Subcutaneous abdominal adipose tissue (tissue), 5 donors: ENCODE measurements at regions not wholly inside any gene's neighbourhood (a gene's known extent, or its start where the extent isn't known, plus 50 kb on each side); places are given as distances from the start of the nearest gene placed in this dataset.

ENCODE experiments used
- H3K27ac ChIP-seq: one replicate; pipeline ENCODE4 v1.7.0; 2013; ENCODE audit warnings: low read depth, mild to moderate bottlenecking, inconsistent platforms, low read length, moderate library complexity
- H3K27me3 ChIP-seq, 5 donors: one replicate each; pipeline ENCODE4 v1.7.0; 2013; ENCODE audit warnings: low read length in 5 of 5, inconsistent platforms in 1 of 5; ENCODE audit not compliant: control insufficient read depth in 5 of 5, insufficient read depth in 4 of 5
- H3K36me3 ChIP-seq, 5 donors: one replicate each; pipeline ENCODE4 v1.7.0; 2013; ENCODE audit warnings: low read length in 5 of 5; ENCODE audit not compliant: control insufficient read depth in 5 of 5, insufficient read depth in 5 of 5
- H3K4me1 ChIP-seq, 5 donors: one replicate each; pipeline ENCODE4 v1.7.0; 2013; ENCODE audit warnings: low read length in 5 of 5, mild to moderate bottlenecking in 3 of 5, moderate library complexity in 1 of 5; ENCODE audit not compliant: control insufficient read depth in 5 of 5, insufficient read depth in 5 of 5
- H3K4me3 ChIP-seq, 5 donors: one replicate each; pipeline ENCODE4 v1.7.0; 2013; ENCODE audit warnings: low read length in 5 of 5, low read depth in 1 of 5
- H3K9ac ChIP-seq, 5 donors: one replicate each; pipeline ENCODE4 v1.7.0; 2013; ENCODE audit warnings: low read length in 5 of 5, mild to moderate bottlenecking in 4 of 5, moderate library complexity in 3 of 5
- H3K9me3 ChIP-seq, 5 donors: one replicate each; pipeline ENCODE4 v1.7.0; 2013; ENCODE audit warnings: low read length in 5 of 5; ENCODE audit not compliant: control insufficient read depth in 5 of 5
- donor health status: healthy.
- donor health status: healthy.
- donor health status: healthy.
- donor health status: healthy.
- donor health status: healthy.

DNA sequence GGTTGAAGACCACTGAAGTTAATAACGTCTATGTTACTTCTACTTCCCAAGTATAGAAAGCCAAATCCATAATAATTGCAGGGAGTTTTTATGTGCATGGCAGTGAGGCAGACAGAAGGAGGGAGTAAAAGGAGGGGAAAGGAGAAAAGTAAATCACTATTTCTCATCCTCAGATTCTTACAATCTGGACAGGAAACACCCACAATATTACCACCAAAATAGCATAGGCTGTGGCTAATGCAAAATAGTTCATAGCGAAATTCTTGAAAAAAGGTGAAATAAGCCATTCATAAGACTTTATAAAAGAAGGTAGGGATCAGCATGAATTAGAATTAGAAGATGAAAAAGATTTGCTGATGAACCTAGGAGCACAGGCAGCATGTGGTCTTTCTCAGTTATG is 128.1 kb downstream of the KCNJ2 start:
- H3K4me3 ChIP-seq, result no peak overlapping the region
- H3K4me1 ChIP-seq, result peaks cover 0 to 9% (median 0%) of the 10 kb centered on the region in 5 donors
- H3K9ac ChIP-seq, result no peak overlapping the region

DNA sequence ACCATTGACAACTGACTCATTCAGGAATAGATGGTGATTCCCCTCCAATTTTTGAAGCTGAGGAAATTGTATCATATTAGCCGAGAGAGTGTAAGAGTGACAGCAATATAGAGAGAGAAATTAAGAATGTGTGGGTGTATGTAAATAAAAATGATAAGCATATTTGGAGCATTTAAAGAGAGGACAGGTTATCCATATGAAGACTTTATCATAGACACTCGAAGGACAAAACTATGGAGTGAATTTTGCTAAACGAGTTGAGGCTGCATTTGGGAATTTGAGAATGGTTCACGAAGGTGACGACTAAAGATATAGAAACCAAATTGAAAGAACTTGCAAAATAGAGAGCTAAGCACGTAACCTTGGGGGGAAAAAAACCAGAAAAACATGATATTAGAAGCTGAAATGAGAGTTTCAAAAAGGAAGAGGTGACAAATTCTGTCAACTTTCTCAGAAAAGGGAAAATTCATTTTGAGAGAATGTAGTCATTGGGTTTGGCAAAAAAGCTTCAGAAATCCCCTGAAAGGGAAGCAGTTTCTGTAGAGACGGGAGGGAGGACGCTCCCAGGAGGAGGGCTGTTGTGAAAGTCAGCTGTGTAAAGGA is 129.7 kb downstream of the KCNJ2 start:
- Histone ChIP-seq H3K4me1 (peaks cover 0 to 9% (median 0%) of the 10 kb centered on the region in 5 donors), H3K9me3 (no peaks in the 10 kb centered on the region), H3K27ac (no peak overlapping the region), H3K27me3 (no peaks in the 10 kb centered on the region), H3K9ac (no peak overlapping the region), H3K36me3 (no peaks in the 10 kb centered on the region), H3K4me3 (no peak overlapping the region)

More for the DNA sequence above, 128.1 kb downstream of the KCNJ2 start:
- Histone ChIP-seq H3K27me3 (no peaks in the 10 kb centered on the region), H3K9me3 (no peaks in the 10 kb centered on the region), H3K36me3 (no peaks in the 10 kb centered on the region), H3K27ac (no peak overlapping the region)

DNA sequence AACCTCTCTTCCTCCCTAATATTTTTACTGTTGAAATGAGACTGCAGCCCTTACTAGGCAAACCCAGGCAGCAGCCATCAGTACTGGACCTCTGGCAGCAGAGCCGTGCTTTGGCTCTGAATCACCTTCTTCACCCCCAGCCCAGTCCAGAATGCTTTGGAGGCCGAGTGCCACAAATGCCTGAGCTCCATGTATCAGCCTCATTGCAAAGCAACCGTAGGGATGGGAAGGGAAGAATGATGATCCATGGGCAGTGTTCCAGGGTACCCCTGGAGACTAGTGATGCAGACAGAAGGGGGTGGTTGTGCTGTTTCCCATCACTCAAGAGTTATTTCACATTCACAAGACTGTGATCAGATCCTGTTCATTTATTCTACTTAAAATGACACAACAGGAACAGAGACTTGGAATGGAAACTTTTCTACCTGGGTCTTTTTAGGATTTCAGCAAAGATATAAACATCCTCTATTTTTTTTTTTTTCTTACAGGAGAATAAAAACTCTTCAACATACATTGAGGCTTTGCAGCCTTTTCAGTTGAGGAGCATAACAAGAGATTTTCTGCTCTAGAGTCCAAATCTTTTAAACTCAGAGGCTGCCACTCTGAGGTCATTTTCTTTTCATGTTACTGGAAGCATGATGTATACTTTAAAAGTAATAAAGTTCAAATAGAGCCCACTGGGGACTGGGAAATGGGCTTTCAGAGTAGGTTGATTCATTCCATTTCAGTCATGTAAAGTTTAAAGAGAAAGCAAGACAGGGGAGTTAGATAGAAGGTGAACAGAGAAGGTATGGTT is 138.3 kb downstream of the KCNJ2 start:
- H3K27ac ChIP-seq, result no peak overlapping the region

DNA sequence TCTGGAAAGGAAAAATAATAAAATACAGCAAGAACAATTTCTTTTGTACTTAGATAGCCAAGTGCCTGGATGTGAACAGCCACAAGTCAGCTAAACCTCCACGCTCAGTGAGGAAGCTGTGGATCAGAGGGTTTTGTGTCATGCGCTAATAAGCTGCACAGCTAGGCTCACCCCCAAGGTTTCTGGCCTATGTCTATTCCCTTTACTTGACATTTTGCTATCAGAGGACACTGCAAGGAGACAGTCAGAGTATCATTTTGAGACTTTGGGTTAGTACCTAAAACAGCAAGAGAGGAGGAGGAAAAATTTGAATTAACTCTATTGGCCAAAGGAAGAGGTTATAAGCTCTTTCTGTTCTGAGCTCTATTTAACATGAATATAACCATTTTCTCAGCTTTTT is 139.3 kb downstream of the KCNJ2 start:
- Histone ChIP-seq H3K27me3 (no peaks in the 10 kb centered on the region), H3K36me3 (no peaks in the 10 kb centered on the region), H3K4me3 (no peak overlapping the region), H3K9ac (no peak overlapping the region), H3K9me3 (no peaks in the 10 kb centered on the region), H3K4me1 (no peaks in the 10 kb centered on the region), H3K27ac (no peak overlapping the region)

More for the DNA sequence above, 138.3 kb downstream of the KCNJ2 start:
- Histone ChIP-seq H3K4me1 (no peaks in the 10 kb centered on the region), H3K36me3 (no peaks in the 10 kb centered on the region), H3K4me3 (no peak overlapping the region), H3K9me3 (no peaks in the 10 kb centered on the region), H3K27me3 (no peaks in the 10 kb centered on the region), H3K9ac (no peak overlapping the region)

DNA sequence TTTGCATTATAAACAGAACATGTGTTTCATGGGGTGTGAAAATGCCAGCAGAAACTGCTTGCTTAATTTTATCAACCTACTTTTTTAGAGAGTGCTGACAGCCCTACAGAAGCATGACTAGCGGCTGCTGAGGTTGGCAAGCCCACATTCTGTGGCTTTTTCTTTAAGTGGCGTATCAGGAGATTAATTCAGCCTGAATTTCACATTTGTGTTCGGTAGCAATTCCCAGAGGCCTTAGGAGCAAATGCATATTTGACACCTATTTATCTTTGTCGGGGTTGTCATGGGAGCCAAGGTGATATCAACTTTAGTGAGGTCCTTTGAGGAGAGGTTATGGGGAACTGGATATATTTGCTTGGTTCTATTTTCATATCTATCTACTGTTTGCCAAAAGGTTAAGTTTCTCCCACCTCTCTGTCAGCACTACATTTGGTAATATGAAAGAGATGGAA is 140.9 kb downstream of the KCNJ2 start:
- H3K27ac ChIP-seq, result no peak overlapping the region
- no peaks in the 10 kb centered on the region for H3K9me3 ChIP-seq
- peaks cover 0 to 3% (median 0%) of the 10 kb centered on the region in 5 donors for H3K4me1 ChIP-seq
- H3K9ac ChIP-seq, result no peak overlapping the region
- no peak overlapping the region for H3K4me3 ChIP-seq
- no peaks in the 10 kb centered on the region for H3K27me3 ChIP-seq
- no peaks in the 10 kb centered on the region for H3K36me3 ChIP-seq

DNA sequence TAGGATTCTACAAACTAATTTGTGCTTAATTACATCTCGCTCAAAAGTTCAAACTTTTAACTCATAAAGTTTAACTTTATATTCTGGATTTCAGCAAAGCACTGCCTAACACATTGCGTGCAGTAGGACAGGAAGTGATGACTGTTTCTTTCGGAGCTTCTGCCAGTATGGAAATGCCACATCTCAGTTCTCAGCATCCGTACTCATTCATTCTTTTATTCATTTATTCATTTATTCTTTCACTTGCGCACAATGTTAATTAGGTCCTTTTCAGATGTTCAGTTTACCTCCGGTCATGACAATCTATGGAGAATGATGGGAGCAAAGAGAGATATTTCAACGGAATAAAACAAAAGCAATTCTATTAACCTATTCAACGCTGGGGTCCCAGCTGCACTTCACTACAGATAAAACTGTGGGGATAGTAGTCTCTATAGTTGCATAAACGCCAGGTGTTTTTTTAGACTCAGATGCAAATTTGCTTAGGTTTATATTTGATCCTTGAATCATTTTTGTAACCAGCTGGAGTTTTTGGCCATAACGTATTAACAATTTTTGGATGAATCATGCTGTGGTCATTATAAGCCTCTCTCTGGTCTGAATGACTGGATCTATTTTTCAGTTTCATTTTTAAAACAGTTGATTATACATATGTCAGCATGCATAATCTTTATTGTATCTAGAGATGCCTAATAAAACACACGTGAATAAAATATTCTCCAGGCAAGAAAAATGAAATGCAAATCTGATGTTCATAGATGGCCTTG is 143.9 kb downstream of the KCNJ2 start:
- Histone ChIP-seq H3K4me1 (peaks cover 0 to 14% (median 8%) of the 10 kb centered on the region in 5 donors), H3K36me3 (no peaks in the 10 kb centered on the region), H3K9ac (no peak overlapping the region), H3K27me3 (no peaks in the 10 kb centered on the region), H3K27ac (no peak overlapping the region), H3K4me3 (no peak overlapping the region), H3K9me3 (no peaks in the 10 kb centered on the region)

DNA sequence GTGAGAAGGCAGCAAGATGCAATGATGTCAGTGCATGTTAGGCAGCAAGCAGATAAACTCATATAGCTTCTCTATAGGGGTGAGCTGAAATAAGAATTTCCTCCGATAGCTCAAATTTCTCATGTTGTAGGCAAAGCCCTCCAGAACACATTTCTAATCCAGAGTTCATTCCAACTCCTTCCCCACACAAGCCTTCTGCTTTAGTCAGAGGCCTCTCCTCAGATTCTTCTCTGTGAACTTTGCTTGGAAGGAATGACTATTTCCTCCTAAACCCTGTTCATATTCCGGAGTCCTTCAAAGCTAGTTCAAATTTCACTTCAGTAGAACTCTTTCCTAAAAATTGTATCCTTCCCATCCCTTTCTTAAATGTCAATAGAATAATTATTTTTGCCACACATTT is 144.8 kb downstream of the KCNJ2 start:
- Histone ChIP-seq H3K27me3 (no peaks in the 10 kb centered on the region), H3K27ac (no peak overlapping the region), H3K4me3 (no peak overlapping the region), H3K9ac (no peak overlapping the region), H3K9me3 (no peaks in the 10 kb centered on the region), H3K36me3 (no peaks in the 10 kb centered on the region), H3K4me1 (peaks cover 0 to 14% (median 8%) of the 10 kb centered on the region in 5 donors)

DNA sequence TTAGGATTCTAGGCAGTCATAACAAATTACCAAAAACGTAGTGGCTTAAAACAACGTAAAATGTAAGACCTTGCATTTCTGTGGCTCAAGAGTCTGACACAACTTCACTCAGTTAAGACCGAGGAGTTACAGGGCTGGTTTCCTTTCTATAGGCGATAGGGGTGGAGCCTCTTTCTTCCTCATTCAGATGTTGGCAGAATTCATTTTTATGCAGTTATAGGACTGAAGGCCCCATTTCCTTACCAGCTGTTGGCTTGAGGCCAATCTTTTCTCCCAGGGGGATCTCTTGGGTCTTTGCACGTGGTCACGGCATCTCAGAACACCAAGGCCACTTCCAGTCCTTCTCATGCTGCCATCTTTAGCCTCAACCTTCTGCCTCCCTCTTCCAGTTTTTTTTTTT is 145.2 kb downstream of the KCNJ2 start:
- Histone ChIP-seq H3K9me3 (no peaks in the 10 kb centered on the region), H3K27ac (no peak overlapping the region), H3K9ac (no peak overlapping the region), H3K36me3 (no peaks in the 10 kb centered on the region), H3K4me3 (no peak overlapping the region), H3K4me1 (peaks cover 0 to 14% (median 8%) of the 10 kb centered on the region in 5 donors), H3K27me3 (no peaks in the 10 kb centered on the region)

DNA sequence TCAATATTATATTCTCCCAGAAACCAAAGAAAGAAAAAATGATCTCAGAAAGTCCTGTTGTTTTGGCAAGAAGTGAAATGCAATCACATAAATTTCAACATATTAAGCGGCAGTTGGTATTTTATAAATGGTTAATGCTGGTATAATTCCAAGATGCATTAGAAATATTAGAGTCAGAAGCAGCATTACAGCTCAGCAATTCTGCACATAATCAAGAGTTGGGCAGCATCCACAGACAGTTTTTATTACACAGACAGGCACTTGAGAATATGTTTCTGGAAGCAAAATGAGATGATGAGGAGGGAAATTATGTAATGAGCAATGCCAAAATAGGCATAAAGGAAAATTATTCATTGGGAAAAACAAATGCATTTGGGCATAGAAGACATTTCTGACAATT is 148.1 kb downstream of the KCNJ2 start:
- no peaks in the 10 kb centered on the region for H3K9me3 ChIP-seq
- no peaks in the 10 kb centered on the region for H3K36me3 ChIP-seq
- no peak overlapping the region for H3K27ac ChIP-seq
- H3K9ac ChIP-seq, result no peak overlapping the region
- no peaks in the 10 kb centered on the region for H3K27me3 ChIP-seq
- H3K4me1 ChIP-seq, result peaks cover 0 to 27% (median 16%) of the 10 kb centered on the region in 5 donors
- H3K4me3 ChIP-seq, result no peak overlapping the region

DNA sequence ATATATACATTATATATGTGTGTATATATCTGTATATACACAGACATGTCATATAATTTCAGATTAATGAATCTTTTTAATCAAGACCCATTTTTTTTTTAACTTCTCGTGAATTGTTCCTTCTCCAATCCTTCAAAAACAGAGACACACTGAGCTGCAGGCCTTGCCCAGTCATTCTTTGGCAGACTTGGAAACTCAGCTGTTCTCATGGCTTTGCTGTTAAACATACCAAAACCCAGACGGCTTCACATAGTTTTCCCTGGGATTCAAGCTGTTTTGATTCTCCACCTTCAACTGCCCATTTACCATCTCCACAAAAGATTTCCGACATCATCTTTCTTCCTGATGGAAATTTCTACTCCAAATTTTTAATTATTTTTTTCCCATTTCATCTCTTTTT is 148.7 kb downstream of the KCNJ2 start:
- Histone ChIP-seq H3K4me3 (no peak overlapping the region), H3K9me3 (no peaks in the 10 kb centered on the region), H3K9ac (no peak overlapping the region), H3K4me1 (peaks cover 0 to 27% (median 16%) of the 10 kb centered on the region in 5 donors), H3K27me3 (no peaks in the 10 kb centered on the region), H3K36me3 (no peaks in the 10 kb centered on the region), H3K27ac (no peak overlapping the region)
